ENCODE measurements at regions not wholly inside any gene's neighbourhood (a gene's known extent, or its start where the extent isn't known, plus 50 kb on each side); places are given as distances from the start of the nearest gene placed in this dataset.

DNA sequence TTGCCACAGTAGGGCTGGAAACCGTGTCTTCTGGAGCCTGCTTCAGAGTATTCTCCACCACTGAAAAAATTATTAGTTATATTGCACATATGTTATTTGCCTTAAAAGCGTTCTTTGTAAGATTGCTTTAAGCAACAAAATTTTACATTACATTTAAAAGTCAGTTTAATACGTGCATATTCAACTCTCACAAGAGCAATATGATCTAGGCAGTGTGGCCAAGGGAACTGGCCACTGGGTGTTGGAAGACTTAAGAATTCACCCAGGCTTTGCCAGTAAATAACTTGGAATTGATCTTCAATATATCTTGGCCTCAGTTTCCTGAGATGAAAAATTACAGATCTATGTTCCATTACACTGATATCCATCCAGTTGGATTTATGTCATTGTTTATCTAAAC is 694.4 kb downstream of the EFNA5 start:
- TF ChIP-seq, protein P1, sequence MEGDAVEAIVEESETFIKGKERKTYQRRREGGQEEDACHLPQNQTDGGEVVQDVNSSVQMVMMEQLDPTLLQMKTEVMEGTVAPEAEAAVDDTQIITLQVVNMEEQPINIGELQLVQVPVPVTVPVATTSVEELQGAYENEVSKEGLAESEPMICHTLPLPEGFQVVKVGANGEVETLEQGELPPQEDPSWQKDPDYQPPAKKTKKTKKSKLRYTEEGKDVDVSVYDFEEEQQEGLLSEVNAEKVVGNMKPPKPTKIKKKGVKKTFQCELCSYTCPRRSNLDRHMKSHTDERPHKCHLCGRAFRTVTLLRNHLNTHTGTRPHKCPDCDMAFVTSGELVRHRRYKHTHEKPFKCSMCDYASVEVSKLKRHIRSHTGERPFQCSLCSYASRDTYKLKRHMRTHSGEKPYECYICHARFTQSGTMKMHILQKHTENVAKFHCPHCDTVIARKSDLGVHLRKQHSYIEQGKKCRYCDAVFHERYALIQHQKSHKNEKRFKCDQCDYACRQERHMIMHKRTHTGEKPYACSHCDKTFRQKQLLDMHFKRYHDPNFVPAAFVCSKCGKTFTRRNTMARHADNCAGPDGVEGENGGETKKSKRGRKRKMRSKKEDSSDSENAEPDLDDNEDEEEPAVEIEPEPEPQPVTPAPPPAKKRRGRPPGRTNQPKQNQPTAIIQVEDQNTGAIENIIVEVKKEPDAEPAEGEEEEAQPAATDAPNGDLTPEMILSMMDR (IDR thresholded peaks at IDR 0.05; ENCODE audit: insufficient read depth, low read length, poor library complexity, severe bottlenecking) = no peak
- H3K36me3 ChIP-seq (ENCODE audit: control insufficient read depth, insufficient read depth, low read length) = no peaks in the 10 kb centered on the region
- DNase-seq (ENCODE audit: low read depth) = no peak
- H3K27me3 ChIP-seq (ENCODE audit: control insufficient read depth, insufficient read depth, low read length) = no peaks in the 10 kb centered on the region
- no peak overlapping the region for H3K4me3 ChIP-seq (ENCODE audit: low read depth, low read length)

DNA sequence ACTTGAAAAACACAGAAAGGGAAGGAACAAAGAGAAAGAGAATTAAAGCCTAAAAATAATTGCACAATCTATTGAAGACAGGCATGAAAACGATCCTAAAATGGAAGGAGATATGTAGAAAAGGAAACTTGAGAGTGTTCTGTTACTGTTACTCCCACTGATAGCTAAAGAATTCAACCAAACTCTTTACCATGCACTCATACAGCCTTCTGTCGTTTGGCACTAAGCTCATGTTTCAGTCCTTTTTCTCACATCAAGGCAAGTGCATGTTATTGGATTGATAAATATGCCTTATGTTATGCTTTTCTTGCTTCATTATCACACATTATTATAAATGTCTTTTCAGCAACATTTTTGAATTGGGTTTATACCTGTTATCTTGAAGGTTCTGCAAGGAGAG is 696.5 kb downstream of the EFNA5 start:
- Histone ChIP-seq H3K27me3 (ENCODE audit: control insufficient read depth, insufficient read depth, low read length) (no peaks in the 10 kb centered on the region), H3K36me3 (ENCODE audit: control insufficient read depth, insufficient read depth, low read length) (no peaks in the 10 kb centered on the region), H3K4me3 (ENCODE audit: low read depth, low read length) (no peak overlapping the region)
- TF ChIP-seq, protein P1 (IDR thresholded peaks at IDR 0.05; ENCODE audit: insufficient read depth, low read length, poor library complexity, severe bottlenecking) = no peak
- DNase-seq (ENCODE audit: low read depth) = no peak

DNA sequence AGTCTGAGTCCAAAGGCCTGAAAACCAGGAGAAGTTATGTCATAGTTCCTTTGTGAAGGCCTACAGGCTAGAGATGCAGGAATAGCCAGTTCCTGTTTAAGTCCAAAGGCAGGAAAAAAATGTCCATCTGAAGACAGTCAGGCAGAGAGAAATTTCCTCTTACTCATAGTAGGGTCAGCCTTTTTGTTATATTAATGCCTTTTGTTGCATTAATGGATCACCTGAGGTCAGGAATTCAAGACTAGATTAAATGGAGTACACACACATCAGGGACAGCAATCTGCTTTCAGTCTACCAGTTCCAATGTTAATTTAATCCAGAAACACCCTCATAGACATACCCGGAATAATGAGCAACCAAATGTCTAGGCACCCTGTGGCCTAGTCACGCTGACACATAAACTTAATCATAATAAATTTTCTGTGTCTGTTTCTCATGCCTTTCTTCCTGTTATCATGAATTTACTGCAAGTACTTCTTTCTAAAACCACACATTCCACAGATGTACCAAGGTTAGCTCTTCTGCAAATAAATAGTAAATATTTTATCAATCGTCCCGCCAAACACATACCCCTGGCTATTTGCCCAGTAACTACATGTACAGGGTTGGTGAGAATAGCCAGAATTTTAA is 703.9 kb downstream of the EFNA5 start:
- Histone ChIP-seq H3K36me3 (ENCODE audit: control insufficient read depth, insufficient read depth, low read length) (no peaks in the 10 kb centered on the region), H3K4me3 (ENCODE audit: low read depth, low read length) (no peak overlapping the region), H3K27me3 (ENCODE audit: control insufficient read depth, insufficient read depth, low read length) (no peaks in the 10 kb centered on the region)
- DNase-seq (ENCODE audit: low read depth) = peak; percentile 68
- TF ChIP-seq, protein P1 (IDR thresholded peaks at IDR 0.05; ENCODE audit: insufficient read depth, low read length, poor library complexity, severe bottlenecking) = no peak

DNA sequence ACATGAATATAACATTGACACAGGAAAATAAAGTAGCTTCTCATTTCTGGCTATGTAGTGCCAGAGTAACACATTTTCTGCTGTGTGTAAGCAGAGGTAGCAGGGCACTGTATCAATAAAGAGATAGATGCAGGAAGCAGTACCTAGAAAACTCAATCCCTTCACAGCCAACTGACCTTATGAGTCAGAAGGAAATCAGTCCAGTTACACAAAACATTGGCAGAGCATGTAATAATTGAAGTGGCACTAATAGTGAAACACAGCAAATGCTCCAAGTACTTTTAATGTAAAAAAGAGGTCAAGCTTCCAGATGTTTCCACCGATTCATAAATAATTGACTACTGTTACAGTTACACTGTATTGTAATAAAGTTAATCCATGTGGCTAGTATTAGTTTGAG is 706.6 kb downstream of the EFNA5 start:
- H3K4me3 ChIP-seq (ENCODE audit: low read depth, low read length) = no peak overlapping the region
- no peaks in the 10 kb centered on the region for H3K27me3 ChIP-seq (ENCODE audit: control insufficient read depth, insufficient read depth, low read length)
- no peaks in the 10 kb centered on the region for H3K36me3 ChIP-seq (ENCODE audit: control insufficient read depth, insufficient read depth, low read length)
- TF ChIP-seq, protein P1 (IDR thresholded peaks at IDR 0.05; ENCODE audit: insufficient read depth, low read length, poor library complexity, severe bottlenecking) = no peak
- peak; percentile 71 for DNase-seq (ENCODE audit: low read depth)

DNA sequence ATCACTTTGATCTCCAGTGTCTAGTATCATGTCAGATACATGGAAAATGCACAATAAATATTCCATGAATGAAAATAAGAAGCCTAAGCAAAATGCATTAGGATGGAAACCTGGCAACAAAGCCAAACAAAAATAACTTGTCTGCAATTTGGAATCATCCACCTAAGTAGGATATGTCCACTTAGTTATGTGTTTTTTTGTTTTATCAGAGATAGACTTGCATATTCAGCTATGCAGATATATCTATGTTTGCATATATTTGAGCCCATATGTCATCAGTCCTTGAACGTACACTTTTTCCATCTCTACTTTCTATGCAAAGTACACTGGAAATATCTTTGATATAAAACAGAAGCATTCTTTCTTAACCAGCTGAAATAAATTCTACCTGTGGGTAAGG is 707.1 kb downstream of the EFNA5 start:
- Histone ChIP-seq H3K36me3 (ENCODE audit: control insufficient read depth, insufficient read depth, low read length) (no peaks in the 10 kb centered on the region), H3K27me3 (ENCODE audit: control insufficient read depth, insufficient read depth, low read length) (no peaks in the 10 kb centered on the region), H3K4me3 (ENCODE audit: low read depth, low read length) (no peak overlapping the region)
- TF ChIP-seq, protein P1 (IDR thresholded peaks at IDR 0.05; ENCODE audit: insufficient read depth, low read length, poor library complexity, severe bottlenecking) = no peak
- DNase-seq (ENCODE audit: low read depth) = no peak
